Breast epithelium (tissue), 3 donors: ENCODE measurements at regions not wholly inside any gene's neighbourhood (a gene's known extent, or its start where the extent isn't known, plus 50 kb on each side); places are given as distances from the start of the nearest gene placed in this dataset.

Source experiments
- POLR2AphosphoS5 ChIP-seq, 3 donors: sonication (generic); formaldehyde crosslinking; IDR thresholded peaks; one replicate each; pipeline ENCODE4 v1.6.1; 2017; ENCODE audit warnings: antibody characterized with exemption in 3 of 3
- TF ChIP-seq, protein P1 (sequence below), 3 donors: fragments of 450-650 bp; IDR thresholded peaks; one replicate each; pipeline ENCODE4 v1.5.1; 2016 to 2017; ENCODE audit warnings: antibody characterized with exemption in 3 of 3, mild to moderate bottlenecking in 3 of 3, moderate library complexity in 3 of 3

DNA sequence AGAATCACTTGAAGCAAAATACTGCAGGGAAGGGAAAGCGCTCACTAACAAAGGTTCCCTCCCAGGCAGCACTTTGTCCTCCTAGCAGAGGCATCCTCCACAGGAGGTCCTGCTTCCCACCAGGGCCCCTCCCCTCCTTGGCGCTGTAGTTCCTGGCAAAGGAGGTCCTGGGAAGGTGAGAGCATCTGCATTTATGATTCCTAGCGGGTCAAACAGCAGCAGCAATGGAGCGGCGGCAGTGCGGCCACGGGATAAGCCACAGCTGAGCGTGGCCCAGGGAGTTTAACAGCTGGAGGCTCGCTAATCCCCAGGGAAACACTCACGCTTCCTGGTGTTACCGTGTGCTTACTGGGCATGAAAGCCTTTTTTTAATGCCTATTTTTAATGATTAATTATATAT, 185.8 kb downstream of the TTLL2 start:
- no peak for TF ChIP-seq POLR2AphosphoS5 (IDR thresholded peaks at IDR 0.05)
- TF ChIP-seq, protein P1, sequence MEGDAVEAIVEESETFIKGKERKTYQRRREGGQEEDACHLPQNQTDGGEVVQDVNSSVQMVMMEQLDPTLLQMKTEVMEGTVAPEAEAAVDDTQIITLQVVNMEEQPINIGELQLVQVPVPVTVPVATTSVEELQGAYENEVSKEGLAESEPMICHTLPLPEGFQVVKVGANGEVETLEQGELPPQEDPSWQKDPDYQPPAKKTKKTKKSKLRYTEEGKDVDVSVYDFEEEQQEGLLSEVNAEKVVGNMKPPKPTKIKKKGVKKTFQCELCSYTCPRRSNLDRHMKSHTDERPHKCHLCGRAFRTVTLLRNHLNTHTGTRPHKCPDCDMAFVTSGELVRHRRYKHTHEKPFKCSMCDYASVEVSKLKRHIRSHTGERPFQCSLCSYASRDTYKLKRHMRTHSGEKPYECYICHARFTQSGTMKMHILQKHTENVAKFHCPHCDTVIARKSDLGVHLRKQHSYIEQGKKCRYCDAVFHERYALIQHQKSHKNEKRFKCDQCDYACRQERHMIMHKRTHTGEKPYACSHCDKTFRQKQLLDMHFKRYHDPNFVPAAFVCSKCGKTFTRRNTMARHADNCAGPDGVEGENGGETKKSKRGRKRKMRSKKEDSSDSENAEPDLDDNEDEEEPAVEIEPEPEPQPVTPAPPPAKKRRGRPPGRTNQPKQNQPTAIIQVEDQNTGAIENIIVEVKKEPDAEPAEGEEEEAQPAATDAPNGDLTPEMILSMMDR (IDR thresholded peaks at IDR 0.05), result no peak
